Common myeloid progenitor, CD34-positive (primary cell): ENCODE measurements at regions not wholly inside any gene's neighbourhood (a gene's known extent, or its start where the extent isn't known, plus 50 kb on each side); places are given as distances from the start of the nearest gene placed in this dataset.

ENCODE experiments used
- CTCF ChIA-PET: fragments of 350-600 bp; sonication (Branson Sonifier 250); formaldehyde crosslinking; loops from one replicate; lab custom pipeline; 2021; ENCODE audit warnings: antibody characterized with exemption; lab: Charles Lee
- POLR2A ChIA-PET: fragments of 350-600 bp; sonication (Branson Sonifier 250); formaldehyde crosslinking; loops from one replicate; lab custom pipeline; 2021; ENCODE audit warnings: antibody characterized with exemption; lab: Charles Lee
- DNase-seq, 3 donors: peaks; one replicate each; pipeline versions ENCODE4 v3.0.0 to v3.0.0-alpha.2; 2013
- H3K27ac ChIP-seq, 2 experiments: 1 replicate in 1 of 2; 2 replicates in 1 of 2; pipeline ENCODE4 v1.7.0; 2013; ENCODE audit warnings: inconsistent platforms in 2 of 2, low read length in 2 of 2, mild to moderate bottlenecking in 2 of 2, low read depth in 1 of 2, moderate library complexity in 1 of 2; ENCODE audit not compliant: severe bottlenecking in 2 of 2, insufficient read depth in 1 of 2, poor library complexity in 1 of 2
- H3K27me3 ChIP-seq, 5 experiments: replicated peaks in 2 of 5; 1 replicate in 3 of 5; 2 replicates in 2 of 5; pipeline versions ENCODE4 v1.6.1 to v1.7.0; 2013; ENCODE audit warnings: low read length in 4 of 5, mild to moderate bottlenecking in 2 of 5, moderate library complexity in 2 of 5, inconsistent platforms in 1 of 5; ENCODE audit not compliant: insufficient read depth in 5 of 5, control insufficient read depth in 4 of 5
- H3K36me3 ChIP-seq, 4 experiments: 1 replicate in 2 of 4; 2 replicates in 2 of 4; pipeline versions ENCODE4 v1.6.1 to v1.7.0; 2013; ENCODE audit warnings: low read length in 3 of 4, control low read depth in 1 of 4, mild to moderate bottlenecking in 1 of 4; ENCODE audit not compliant: control insufficient read depth in 4 of 4, insufficient read depth in 4 of 4
- H3K4me1 ChIP-seq, 4 experiments: 1 replicate in 3 of 4; 2 replicates in 1 of 4; pipeline versions ENCODE4 v1.6.1 to v1.7.1; 2013; ENCODE audit warnings: low read length in 3 of 4, mild to moderate bottlenecking in 3 of 4, control low read depth in 1 of 4, inconsistent platforms in 1 of 4, moderate library complexity in 1 of 4; ENCODE audit not compliant: control insufficient read depth in 4 of 4, insufficient read depth in 4 of 4; ENCODE audit errors: control extremely low read depth in 1 of 4
- H3K4me3 ChIP-seq, 7 experiments: 1 replicate in 4 of 7; 2 replicates in 3 of 7; pipeline versions ENCODE4 v1.5.1 to v1.7.0; 2013; ENCODE audit warnings: mild to moderate bottlenecking in 7 of 7, low read length in 6 of 7, moderate library complexity in 6 of 7, inconsistent platforms in 2 of 7, low read depth in 2 of 7, control low read depth in 1 of 7; ENCODE audit not compliant: insufficient read depth in 4 of 7, control insufficient read depth in 1 of 7; ENCODE audit errors: extremely low read depth in 1 of 7
- H3K9me3 ChIP-seq, 5 experiments: 1 replicate in 4 of 5; 2 replicates in 1 of 5; pipeline versions ENCODE4 v1.6.1 to v1.7.1; 2013; ENCODE audit warnings: low read length in 4 of 5, mild to moderate bottlenecking in 2 of 5, inconsistent platforms in 1 of 5, low read depth in 1 of 5, moderate library complexity in 1 of 5; ENCODE audit not compliant: control insufficient read depth in 4 of 5, insufficient read depth in 2 of 5; ENCODE audit errors: control extremely low read depth in 1 of 5
- WGBS: methylation state at CpG from one replicate; pipeline ENCODE4 v1.1.5; 2013; ENCODE audit not compliant: insufficient coverage; 5-methylcytosine and 5-hydroxymethylcytosine counted together

- H3K27ac ChIP-seq: no peak overlapping the region
- H3K9me3 ChIP-seq: no peaks in the 10 kb centered on the region
- no peaks in the 10 kb centered on the region for H3K36me3 ChIP-seq
- DNase-seq: no peak
- no peaks in the 10 kb centered on the region for H3K4me1 ChIP-seq
- no peaks in the 10 kb centered on the region for H3K27me3 ChIP-seq
- ChIA-PET CTCF (no interaction called here), POLR2A (no interaction called here)
- no peak overlapping the region for H3K4me3 ChIP-seq
- WGBS: no CpG with 5 or more reads among the region's 1 CpG
Measured at GRCh38 chr16:52725461-52725860, 178.5 kb upstream of the TOX3 start.

DNA sequence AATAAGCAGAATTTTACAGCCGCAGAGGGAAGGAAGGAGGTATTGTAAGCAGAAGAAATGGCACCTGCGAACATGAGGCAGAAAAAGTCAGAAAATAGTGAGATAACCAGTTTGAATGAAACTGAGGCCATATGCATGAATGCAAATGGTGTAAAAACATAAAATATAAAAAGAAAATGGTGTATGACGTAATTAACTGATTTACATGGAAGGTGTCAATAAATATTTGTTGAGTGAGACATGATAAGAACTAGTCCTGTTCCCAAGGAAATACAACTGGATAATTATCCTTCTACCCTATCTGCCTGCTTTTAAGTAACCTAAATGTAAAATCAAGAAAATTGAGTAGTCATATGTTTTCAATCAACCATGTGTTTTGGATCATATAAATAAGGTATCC, 178.1 kb upstream of the TOX3 start:
- no peak overlapping the region for H3K4me3 ChIP-seq
- no peak for DNase-seq
- H3K9me3 ChIP-seq: no peaks in the 10 kb centered on the region
- no peaks in the 10 kb centered on the region for H3K4me1 ChIP-seq
- H3K27ac ChIP-seq: no peak overlapping the region
- 94% methylated on average over 3 of the region's 3 CpGs for WGBS
- POLR2A ChIA-PET: no interaction called here
- no peaks in the 10 kb centered on the region for H3K36me3 ChIP-seq
- H3K27me3 ChIP-seq: no peaks in the 10 kb centered on the region
- CTCF ChIA-PET: no interaction called here

DNA sequence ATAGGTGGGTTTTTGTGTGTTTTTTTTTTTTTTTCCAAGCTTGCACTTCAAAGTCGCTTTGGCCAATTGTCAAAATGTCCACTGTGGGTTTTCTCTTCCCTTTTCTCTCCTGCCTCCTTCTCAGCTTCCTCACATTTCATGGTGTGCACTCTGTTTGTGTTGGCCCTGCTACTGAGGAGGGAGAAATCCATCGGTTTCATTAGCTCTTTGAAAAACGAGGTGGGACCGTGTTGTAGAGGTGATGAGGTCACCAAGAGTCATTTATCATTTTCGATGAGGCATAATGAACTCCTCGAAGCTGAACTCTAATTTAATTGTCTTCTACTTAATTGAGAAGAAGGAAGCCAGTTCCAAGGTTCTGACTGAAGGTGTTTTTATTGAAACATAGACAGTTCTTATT, 174.4 kb upstream of the TOX3 start:
- DNase-seq: no peak
- H3K4me3 ChIP-seq: no peak overlapping the region
- CTCF ChIA-PET: no interaction called here
- no peaks in the 10 kb centered on the region for H3K4me1 ChIP-seq
- no peaks in the 10 kb centered on the region for H3K36me3 ChIP-seq
- 91% methylated on average over 4 of the region's 6 CpGs for WGBS
- no peak overlapping the region for H3K27ac ChIP-seq
- POLR2A ChIA-PET: no interaction called here
- H3K27me3 ChIP-seq: no peaks in the 10 kb centered on the region
- no peaks in the 10 kb centered on the region for H3K9me3 ChIP-seq

DNA sequence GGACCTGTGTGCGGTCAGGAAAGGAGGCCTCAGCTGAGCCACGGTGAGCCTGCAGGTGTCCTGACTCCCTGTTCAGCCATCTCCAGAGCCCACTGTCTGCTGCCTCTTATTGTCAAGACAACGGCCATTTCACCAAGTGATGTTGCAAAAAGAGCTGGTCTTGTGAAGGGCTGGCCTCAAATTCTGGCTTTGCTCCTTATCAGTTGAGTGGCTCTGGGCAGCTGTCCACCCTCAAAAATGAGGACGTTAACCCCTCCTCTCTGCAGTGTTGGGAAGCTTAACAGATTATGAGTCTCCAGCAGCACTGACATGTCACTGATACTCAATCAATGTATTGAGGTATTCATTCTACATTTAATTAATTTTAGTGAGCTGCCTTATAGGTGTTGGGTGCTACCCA, 171.1 kb upstream of the TOX3 start:
- Histone ChIP-seq H3K27ac (no peak overlapping the region), H3K27me3 (no peaks in the 10 kb centered on the region), H3K36me3 (no peaks in the 10 kb centered on the region), H3K9me3 (no peaks in the 10 kb centered on the region), H3K4me3 (no peak overlapping the region), H3K4me1 (no peaks in the 10 kb centered on the region)
- ChIA-PET CTCF (no interaction called here), POLR2A (no interaction called here)
- WGBS: 93% methylated on average over 2 of the region's 4 CpGs
- DNase-seq: no peak

DNA sequence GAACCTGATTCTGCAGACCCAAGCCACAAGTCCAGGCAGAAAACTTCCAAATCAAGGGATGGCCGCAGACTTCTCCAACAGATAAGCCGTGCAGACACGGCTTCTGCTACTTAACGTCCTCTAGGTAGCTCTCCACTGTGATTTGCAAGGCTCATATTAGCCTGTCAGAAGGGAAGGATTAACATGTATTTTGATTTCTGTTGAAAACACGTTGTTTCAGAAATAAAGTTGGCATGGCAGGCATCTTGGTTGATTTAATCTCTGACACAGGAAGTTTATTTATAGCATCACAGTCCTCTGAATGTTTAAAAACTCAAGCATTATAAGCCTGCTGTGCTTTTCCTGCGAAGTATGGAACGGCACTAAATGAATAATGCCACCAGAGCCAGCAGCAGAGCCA, 166.8 kb upstream of the TOX3 start:
- Histone ChIP-seq H3K9me3 (no peaks in the 10 kb centered on the region), H3K36me3 (no peaks in the 10 kb centered on the region), H3K4me1 (no peaks in the 10 kb centered on the region), H3K27ac (no peak overlapping the region), H3K27me3 (no peaks in the 10 kb centered on the region), H3K4me3 (no peak overlapping the region)
- WGBS: 69% methylated on average over 7 of the region's 7 CpGs
- DNase-seq: no peak
- ChIA-PET POLR2A (no interaction called here), CTCF (no interaction called here)

DNA sequence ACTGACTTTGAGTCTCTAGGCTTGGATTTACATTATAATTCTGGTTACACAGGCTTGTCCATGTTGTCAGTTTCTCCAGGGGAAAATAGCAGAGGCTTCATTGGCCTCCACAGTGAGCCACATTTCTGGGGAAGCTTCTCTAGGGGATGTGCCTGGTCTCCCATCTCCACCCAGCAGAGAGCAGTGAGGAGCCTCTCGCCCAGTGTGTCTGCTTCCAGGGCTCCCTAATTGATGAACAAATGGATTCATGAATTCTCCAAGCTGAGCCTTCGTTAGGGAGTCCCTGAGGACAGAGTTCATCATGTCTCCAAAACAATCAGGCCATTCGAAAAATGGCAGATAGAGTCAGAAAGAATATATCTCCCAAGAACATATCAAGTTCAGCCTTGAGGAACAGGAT, 162.4 kb upstream of the TOX3 start:
- H3K36me3 ChIP-seq: no peaks in the 10 kb centered on the region

GRCh38 chr16:52708476-52708875, 161.5 kb upstream of the TOX3 start:
- Histone ChIP-seq H3K9me3 (no peaks in the 10 kb centered on the region), H3K27me3 (no peaks in the 10 kb centered on the region), H3K36me3 (no peaks in the 10 kb centered on the region), H3K4me1 (no peaks in the 10 kb centered on the region), H3K4me3 (no peak overlapping the region), H3K27ac (no peak overlapping the region)
- ChIA-PET POLR2A (no interaction called here), CTCF (no interaction called here)
- 100% methylated on average over 2 of the region's 2 CpGs for WGBS
- DNase-seq: no peak

More for the DNA sequence above, 162.4 kb upstream of the TOX3 start:
- Histone ChIP-seq H3K9me3 (no peaks in the 10 kb centered on the region), H3K27me3 (no peaks in the 10 kb centered on the region), H3K4me1 (no peaks in the 10 kb centered on the region), H3K27ac (no peak overlapping the region), H3K4me3 (no peak overlapping the region)
- WGBS: 57% methylated on average over 2 of the region's 3 CpGs
- no peak for DNase-seq
- CTCF ChIA-PET: no interaction called here
- POLR2A ChIA-PET: no interaction called here
